Ishikawa (cell line): ENCODE measurements at regions not wholly inside any gene's neighbourhood (a gene's known extent, or its start where the extent isn't known, plus 50 kb on each side); places are given as distances from the start of the nearest gene placed in this dataset.

ENCODE experiments used
- CEBPB ChIP-seq: IDR thresholded peaks from 2 replicates; pipeline ENCODE4 v1.6.1; 2012
- EGR1 ChIP-seq: IDR thresholded peaks from 2 replicates; pipeline ENCODE4 v1.6.1; 2012
- EP300 ChIP-seq: IDR thresholded peaks from 2 replicates; pipeline ENCODE4 v1.6.1; 2012; ENCODE audit warnings: borderline replicate concordance
- FOXM1 ChIP-seq: IDR thresholded peaks from 2 replicates; pipeline ENCODE4 v1.6.1; 2012; ENCODE audit warnings: low read depth, borderline replicate concordance
- NFIC ChIP-seq: IDR thresholded peaks from 2 replicates; pipeline ENCODE4 v1.6.1; 2012
- RAD21 ChIP-seq: IDR thresholded peaks from 2 replicates; pipeline ENCODE4 v1.6.1; 2012; ENCODE audit warnings: low read depth
- TAF1 ChIP-seq: IDR thresholded peaks from 2 replicates; pipeline ENCODE4 v1.6.1; 2012; ENCODE audit warnings: low read depth, mild to moderate bottlenecking
- TCF12 ChIP-seq: IDR thresholded peaks from 2 replicates; pipeline ENCODE4 v1.6.1; 2012; ENCODE audit warnings: low read depth
- TEAD4 ChIP-seq: IDR thresholded peaks from 2 replicates; pipeline ENCODE4 v1.6.1; 2012
- YY1 ChIP-seq: IDR thresholded peaks from 2 replicates; pipeline ENCODE4 v1.6.1; 2012; ENCODE audit warnings: low read depth
- TF ChIP-seq, protein P1 (sequence below): IDR thresholded peaks from 2 replicates; pipeline ENCODE4 v1.6.1; 2012
- TF ChIP-seq, protein P2 (sequence below): IDR thresholded peaks from 2 replicates; pipeline ENCODE4 v1.6.1; 2012; ENCODE audit warnings: low read depth, mild to moderate bottlenecking

DNA sequence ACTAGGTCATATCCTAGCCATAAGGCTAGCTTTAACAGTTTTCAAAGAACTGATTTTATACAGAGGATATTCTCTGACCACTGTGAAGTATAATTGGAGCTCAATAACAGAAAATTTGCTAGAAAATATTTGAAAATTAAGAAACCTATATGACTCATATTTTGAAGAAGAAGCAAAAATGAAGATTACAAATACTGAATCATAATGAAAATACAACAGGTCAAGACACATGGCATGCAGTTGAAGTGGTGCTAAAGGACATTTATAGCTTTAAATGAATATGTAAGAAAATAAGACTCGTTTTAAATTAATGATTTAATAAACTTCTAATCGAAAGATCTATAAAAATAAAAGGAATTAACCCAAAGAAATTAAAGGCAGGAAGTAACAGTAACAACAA is 1234.6 kb downstream of the SLC16A7 start:
- TF ChIP-seq, protein P1, sequence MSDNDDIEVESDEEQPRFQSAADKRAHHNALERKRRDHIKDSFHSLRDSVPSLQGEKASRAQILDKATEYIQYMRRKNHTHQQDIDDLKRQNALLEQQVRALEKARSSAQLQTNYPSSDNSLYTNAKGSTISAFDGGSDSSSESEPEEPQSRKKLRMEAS: no peak
- TF ChIP-seq EP300: no peak
- TF ChIP-seq FOXM1: no peak
- TF ChIP-seq, protein P2, sequence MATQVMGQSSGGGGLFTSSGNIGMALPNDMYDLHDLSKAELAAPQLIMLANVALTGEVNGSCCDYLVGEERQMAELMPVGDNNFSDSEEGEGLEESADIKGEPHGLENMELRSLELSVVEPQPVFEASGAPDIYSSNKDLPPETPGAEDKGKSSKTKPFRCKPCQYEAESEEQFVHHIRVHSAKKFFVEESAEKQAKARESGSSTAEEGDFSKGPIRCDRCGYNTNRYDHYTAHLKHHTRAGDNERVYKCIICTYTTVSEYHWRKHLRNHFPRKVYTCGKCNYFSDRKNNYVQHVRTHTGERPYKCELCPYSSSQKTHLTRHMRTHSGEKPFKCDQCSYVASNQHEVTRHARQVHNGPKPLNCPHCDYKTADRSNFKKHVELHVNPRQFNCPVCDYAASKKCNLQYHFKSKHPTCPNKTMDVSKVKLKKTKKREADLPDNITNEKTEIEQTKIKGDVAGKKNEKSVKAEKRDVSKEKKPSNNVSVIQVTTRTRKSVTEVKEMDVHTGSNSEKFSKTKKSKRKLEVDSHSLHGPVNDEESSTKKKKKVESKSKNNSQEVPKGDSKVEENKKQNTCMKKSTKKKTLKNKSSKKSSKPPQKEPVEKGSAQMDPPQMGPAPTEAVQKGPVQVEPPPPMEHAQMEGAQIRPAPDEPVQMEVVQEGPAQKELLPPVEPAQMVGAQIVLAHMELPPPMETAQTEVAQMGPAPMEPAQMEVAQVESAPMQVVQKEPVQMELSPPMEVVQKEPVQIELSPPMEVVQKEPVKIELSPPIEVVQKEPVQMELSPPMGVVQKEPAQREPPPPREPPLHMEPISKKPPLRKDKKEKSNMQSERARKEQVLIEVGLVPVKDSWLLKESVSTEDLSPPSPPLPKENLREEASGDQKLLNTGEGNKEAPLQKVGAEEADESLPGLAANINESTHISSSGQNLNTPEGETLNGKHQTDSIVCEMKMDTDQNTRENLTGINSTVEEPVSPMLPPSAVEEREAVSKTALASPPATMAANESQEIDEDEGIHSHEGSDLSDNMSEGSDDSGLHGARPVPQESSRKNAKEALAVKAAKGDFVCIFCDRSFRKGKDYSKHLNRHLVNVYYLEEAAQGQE: no peak
- no peak for TF ChIP-seq YY1
- no peak for TF ChIP-seq TCF12
- TF ChIP-seq TEAD4: no peak
- TF ChIP-seq NFIC: no peak
- TF ChIP-seq RAD21: no peak
- TF ChIP-seq CEBPB: no peak
- no peak for TF ChIP-seq EGR1
- no peak for TF ChIP-seq TAF1
